ENCODE measurements at regions not wholly inside any gene's neighbourhood (a gene's known extent, or its start where the extent isn't known, plus 50 kb on each side); places are given as distances from the start of the nearest gene placed in this dataset.

GRCh38 chr1:5730272-5731109 is 261.7 kb downstream of the NPHP4 start:
- ChIA-PET POLR2A (no interaction called here), CTCF (no interaction called here)
- intact Hi-C loops (cut with micrococcal nuclease) = no loop called here

More at GRCh38 chr1:5730272-5731109, 261.7 kb downstream of the NPHP4 start:
- no peaks in the 10 kb centered on the region for H3K4me1 ChIP-seq (ENCODE audit: control insufficient read depth in 2 of 2, insufficient read depth in 2 of 2, low read length in 2 of 2)
- H2AFZ ChIP-seq (ENCODE audit: insufficient read depth, low read depth, low read length, poor library complexity, severe bottlenecking) = no peak overlapping the region
- no peak overlapping the region for H3K4me3 ChIP-seq (ENCODE audit: control extremely low read depth in 1 of 5, extremely low read depth in 1 of 5, insufficient read depth in 1 of 5, low read depth in 2 of 5, low read length in 4 of 5)
- H4K20me1 ChIP-seq (ENCODE audit: control insufficient read depth, insufficient read depth, low read length, poor library complexity, severe bottlenecking) = no peaks in the 10 kb centered on the region
- Mint-ChIP-seq H3K4me3 (no peak overlapping the region), H3K9me3 (ENCODE audit: insufficient read depth) (no peaks in the 10 kb centered on the region), H3K27me3 (no peaks in the 10 kb centered on the region), H3K27ac (no peak overlapping the region), H3K4me1 (no peaks in the 10 kb centered on the region)
- H3K27ac ChIP-seq (ENCODE audit: low read length in 2 of 2) = no peak overlapping the region
- DNase-seq = no peak
- no peak for TF ChIP-seq CTCF (IDR thresholded peaks at IDR 0.05)
- H3K4me2 ChIP-seq (replicated peaks; ENCODE audit: low read depth, low read length, poor library complexity, severe bottlenecking) = no peak overlapping the region
- no peaks in the 10 kb centered on the region for H3K36me3 ChIP-seq (replicated peaks in 1 of 2; ENCODE audit: control extremely low read depth in 1 of 2, control insufficient read depth in 1 of 2, extremely low read depth in 1 of 2, insufficient read depth in 2 of 2, low read length in 1 of 2)
- no peak overlapping the region for H3K9ac ChIP-seq (ENCODE audit: low read length)
- peaks cover 0 to 4% (median 0%) of the 10 kb centered on the region in 3 donors for H3K9me3 ChIP-seq (ENCODE audit: control extremely low read depth in 1 of 3, control insufficient read depth in 2 of 3, insufficient read depth in 1 of 3, low read length in 2 of 3)
- 97% methylated on average over 13 of the region's 16 CpGs for WGBS (ENCODE audit: insufficient coverage)
- ATAC-seq (ENCODE audit: low read depth) = no peak
- H3K27me3 ChIP-seq (replicated peaks in 1 of 4; ENCODE audit: control extremely low read depth in 1 of 4, control insufficient read depth in 3 of 4, insufficient read depth in 4 of 4, low read length in 3 of 4) = no peaks in the 10 kb centered on the region
- no peaks in the 10 kb centered on the region for H3K79me2 ChIP-seq (ENCODE audit: control insufficient read depth, insufficient read depth, low read length)
